ENCODE measurements at regions not wholly inside any gene's neighbourhood (a gene's known extent, or its start where the extent isn't known, plus 50 kb on each side); places are given as distances from the start of the nearest gene placed in this dataset.
"Not testable (repeated sequence)": the region's sequence is repeated elsewhere in the genome, so short reads cannot be mapped to it uniquely, and the experiment has no call there.

DNA sequence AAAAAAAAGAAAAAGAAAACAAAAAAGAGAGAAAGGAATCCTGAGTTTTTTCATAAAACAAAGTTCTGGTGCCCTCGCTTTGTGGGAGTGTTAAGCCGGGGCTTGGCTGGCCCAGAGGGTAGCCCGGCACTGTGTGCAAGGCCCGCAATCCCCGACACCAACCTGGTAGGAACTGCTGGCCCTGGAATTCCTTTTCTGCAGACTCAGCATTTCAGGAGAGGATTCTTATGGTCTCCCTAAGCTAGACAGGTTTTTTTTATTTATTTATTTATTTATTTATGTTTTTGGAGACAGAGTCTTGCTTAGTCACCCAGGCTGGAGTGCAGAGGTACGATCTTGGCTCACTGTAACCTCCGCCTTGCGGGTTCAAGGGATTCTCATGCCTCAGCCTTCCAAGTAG is 238.8 kb downstream of the PDCD6IP start:
- no peaks in the 10 kb centered on the region for H3K27me3 ChIP-seq (replicated peaks in 1 of 2; ENCODE audit: control insufficient read depth in 2 of 2, extremely low read depth in 1 of 2, insufficient read depth in 2 of 2, low read length in 1 of 2)
- H3K36me3 ChIP-seq (ENCODE audit: control insufficient read depth in 2 of 2, extremely low read depth in 1 of 2, insufficient read depth in 1 of 2, low read length in 1 of 2), result no peaks in the 10 kb centered on the region
- POLR2A ChIA-PET, result no interaction called here
- H3K36me3 Mint-ChIP-seq, result no peaks in the 10 kb centered on the region
- H3K4me3 ChIP-seq (ENCODE audit: control insufficient read depth in 1 of 2, extremely low read depth in 1 of 2, low read length in 1 of 2), result no peak overlapping the region
- H3K27ac ChIP-seq (ENCODE audit: low read length), result no peak overlapping the region
- CTCF ChIA-PET, result no interaction called here
- H3K27ac Mint-ChIP-seq, result no peak overlapping the region
- 97% methylated on average over 5 of the region's 8 CpGs for WGBS (ENCODE audit: insufficient coverage)
- no peaks in the 10 kb centered on the region for H3K4me1 ChIP-seq (ENCODE audit: control insufficient read depth in 1 of 2, extremely low read depth in 1 of 2, insufficient read depth in 2 of 2, low read length in 2 of 2)
- H3K27me3 Mint-ChIP-seq, result no peaks in the 10 kb centered on the region
- H3K9me3 ChIP-seq, result no peaks in the 10 kb centered on the region
- no peaks in the 10 kb centered on the region for H3K9me3 Mint-ChIP-seq
- no peaks in the 10 kb centered on the region for H3K4me1 Mint-ChIP-seq
- no peak for ATAC-seq (replicated peaks in 1 of 4)
- no peak for DNase-seq
- no peak overlapping the region for H3K4me3 Mint-ChIP-seq

DNA sequence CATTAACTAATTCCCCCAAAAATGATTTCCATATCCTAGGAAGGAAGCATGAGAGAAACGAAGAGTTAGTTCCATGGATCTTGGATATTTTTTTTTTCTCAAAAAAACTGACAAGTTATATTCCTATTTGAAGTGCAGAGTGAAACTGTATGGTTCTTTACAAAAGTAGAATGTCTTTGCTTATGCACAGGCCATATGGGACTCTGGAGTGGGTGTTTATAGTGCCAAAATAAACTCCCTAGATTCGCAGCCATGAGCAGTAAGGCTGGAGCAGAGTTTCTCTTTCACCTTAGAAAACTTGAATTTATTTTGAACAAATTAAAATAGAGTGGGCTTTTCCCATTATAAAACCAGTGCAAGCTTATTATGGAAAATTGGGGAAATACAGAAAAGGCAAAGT is 239.7 kb downstream of the PDCD6IP start:
- Mint-ChIP-seq H3K27me3 (no peaks in the 10 kb centered on the region), H3K27ac (no peak overlapping the region), H3K36me3 (no peaks in the 10 kb centered on the region), H3K4me1 (no peaks in the 10 kb centered on the region), H3K9me3 (no peaks in the 10 kb centered on the region), H3K4me3 (no peak overlapping the region)
- no peak for DNase-seq
- H3K4me3 ChIP-seq (ENCODE audit: control insufficient read depth in 1 of 2, extremely low read depth in 1 of 2, low read length in 1 of 2), result no peak overlapping the region
- no peaks in the 10 kb centered on the region for H3K36me3 ChIP-seq (ENCODE audit: control insufficient read depth in 2 of 2, extremely low read depth in 1 of 2, insufficient read depth in 1 of 2, low read length in 1 of 2)
- POLR2A ChIA-PET, result no interaction called here
- no CpG with 5 or more reads among the region's 2 CpGs for WGBS (ENCODE audit: insufficient coverage)
- ATAC-seq (replicated peaks in 1 of 4), result no peak
- H3K27me3 ChIP-seq (replicated peaks in 1 of 2; ENCODE audit: control insufficient read depth in 2 of 2, extremely low read depth in 1 of 2, insufficient read depth in 2 of 2, low read length in 1 of 2), result no peaks in the 10 kb centered on the region
- CTCF ChIA-PET, result no interaction called here
- no peak overlapping the region for H3K27ac ChIP-seq (ENCODE audit: low read length)
- H3K9me3 ChIP-seq, result no peaks in the 10 kb centered on the region
- H3K4me1 ChIP-seq (ENCODE audit: control insufficient read depth in 1 of 2, extremely low read depth in 1 of 2, insufficient read depth in 2 of 2, low read length in 2 of 2), result no peaks in the 10 kb centered on the region

DNA sequence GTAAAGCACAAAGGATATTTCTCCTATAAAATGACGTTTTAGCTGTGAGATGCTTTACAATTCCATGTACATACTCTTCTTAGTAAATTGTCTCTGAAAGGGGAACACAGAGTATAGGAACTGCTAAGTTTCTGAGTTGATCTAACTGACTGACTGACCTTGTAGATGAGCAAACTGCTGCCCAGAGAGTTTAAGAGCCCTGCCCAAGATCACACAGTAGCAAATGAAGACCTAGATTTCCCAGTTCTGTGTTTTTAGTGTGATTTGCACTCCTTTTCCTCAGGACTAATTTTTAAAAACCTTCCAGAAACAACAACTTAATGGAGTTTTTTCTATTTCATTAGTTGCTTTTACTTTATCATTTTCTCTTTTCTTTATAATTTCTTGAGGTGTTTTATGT is 247.7 kb downstream of the PDCD6IP start:
- Histone ChIP-seq H3K27me3 (replicated peaks in 1 of 2; ENCODE audit: control insufficient read depth in 2 of 2, extremely low read depth in 1 of 2, insufficient read depth in 2 of 2, low read length in 1 of 2) (no peaks in the 10 kb centered on the region), H3K9me3 (no peaks in the 10 kb centered on the region), H3K36me3 (ENCODE audit: control insufficient read depth in 2 of 2, extremely low read depth in 1 of 2, insufficient read depth in 1 of 2, low read length in 1 of 2) (no peaks in the 10 kb centered on the region), H3K4me3 (ENCODE audit: control insufficient read depth in 1 of 2, extremely low read depth in 1 of 2, low read length in 1 of 2) (no peak overlapping the region), H3K4me1 (ENCODE audit: control insufficient read depth in 1 of 2, extremely low read depth in 1 of 2, insufficient read depth in 2 of 2, low read length in 2 of 2) (no peaks in the 10 kb centered on the region), H3K27ac (ENCODE audit: low read length) (no peak overlapping the region)
- H3K4me1 Mint-ChIP-seq, result no peaks in the 10 kb centered on the region
- no CpG with 5 or more reads among the region's 1 CpG for WGBS (ENCODE audit: insufficient coverage)
- no peak overlapping the region for H3K4me3 Mint-ChIP-seq
- H3K27ac Mint-ChIP-seq, result no peak overlapping the region
- ChIA-PET POLR2A (no interaction called here), CTCF (no interaction called here)
- no peaks in the 10 kb centered on the region for H3K36me3 Mint-ChIP-seq
- H3K9me3 Mint-ChIP-seq, result peaks cover 0 to 4% (median 0%) of the 10 kb centered on the region in 3 donors
- no peaks in the 10 kb centered on the region for H3K27me3 Mint-ChIP-seq
- ATAC-seq (replicated peaks in 1 of 4) (no peak), DNase-seq (no peak)

DNA sequence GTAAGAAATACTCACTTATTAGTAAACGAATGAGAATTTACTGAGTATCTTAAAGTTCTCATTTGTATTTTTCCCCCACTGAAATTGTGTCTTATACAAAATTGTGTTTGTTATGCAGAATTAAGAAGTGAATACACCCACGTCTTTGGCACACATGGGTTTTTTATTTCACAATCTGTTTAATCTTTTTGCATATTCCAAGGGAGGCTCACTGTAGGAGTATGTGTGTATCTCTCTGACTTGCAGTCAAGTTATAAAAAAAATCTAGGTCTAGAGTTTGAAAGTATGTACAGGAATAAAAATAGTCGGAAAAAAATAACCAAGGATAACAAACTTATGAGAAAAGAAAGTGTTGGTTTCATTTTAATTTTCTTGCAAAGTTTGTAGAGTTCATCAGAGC is 255.2 kb downstream of the PDCD6IP start:
- no peak for DNase-seq
- Mint-ChIP-seq H3K4me3 (no peak overlapping the region), H3K36me3 (no peaks in the 10 kb centered on the region), H3K27ac (no peak overlapping the region), H3K27me3 (peaks cover 2 to 5% of the 10 kb centered on the region in 2 donors), H3K4me1 (no peaks in the 10 kb centered on the region), H3K9me3 (peaks cover 0 to under 1% (median 0%) of the 10 kb centered on the region in 3 donors)
- Histone ChIP-seq H3K27ac (ENCODE audit: low read length) (no peak overlapping the region), H3K4me3 (ENCODE audit: control insufficient read depth in 1 of 2, extremely low read depth in 1 of 2, low read length in 1 of 2) (no peak overlapping the region), H3K4me1 (ENCODE audit: control insufficient read depth in 1 of 2, extremely low read depth in 1 of 2, insufficient read depth in 2 of 2, low read length in 2 of 2) (no peaks in the 10 kb centered on the region), H3K36me3 (ENCODE audit: control insufficient read depth in 2 of 2, extremely low read depth in 1 of 2, insufficient read depth in 1 of 2, low read length in 1 of 2) (no peaks in the 10 kb centered on the region), H3K9me3 (no peaks in the 10 kb centered on the region), H3K27me3 (replicated peaks in 1 of 2; ENCODE audit: control insufficient read depth in 2 of 2, extremely low read depth in 1 of 2, insufficient read depth in 2 of 2, low read length in 1 of 2) (no peaks in the 10 kb centered on the region)
- WGBS (ENCODE audit: insufficient coverage), result no CpG with 5 or more reads among the region's 3 CpGs
- no peak for ATAC-seq (replicated peaks in 1 of 4)
- ChIA-PET CTCF (interaction anchor here in 1 of 2 donors (0.8 kb wide), 1 partner anchor 1571 kb away, joined by 3 read pairs; no protein-coding TSS in a partner anchor), POLR2A (no interaction called here)

DNA sequence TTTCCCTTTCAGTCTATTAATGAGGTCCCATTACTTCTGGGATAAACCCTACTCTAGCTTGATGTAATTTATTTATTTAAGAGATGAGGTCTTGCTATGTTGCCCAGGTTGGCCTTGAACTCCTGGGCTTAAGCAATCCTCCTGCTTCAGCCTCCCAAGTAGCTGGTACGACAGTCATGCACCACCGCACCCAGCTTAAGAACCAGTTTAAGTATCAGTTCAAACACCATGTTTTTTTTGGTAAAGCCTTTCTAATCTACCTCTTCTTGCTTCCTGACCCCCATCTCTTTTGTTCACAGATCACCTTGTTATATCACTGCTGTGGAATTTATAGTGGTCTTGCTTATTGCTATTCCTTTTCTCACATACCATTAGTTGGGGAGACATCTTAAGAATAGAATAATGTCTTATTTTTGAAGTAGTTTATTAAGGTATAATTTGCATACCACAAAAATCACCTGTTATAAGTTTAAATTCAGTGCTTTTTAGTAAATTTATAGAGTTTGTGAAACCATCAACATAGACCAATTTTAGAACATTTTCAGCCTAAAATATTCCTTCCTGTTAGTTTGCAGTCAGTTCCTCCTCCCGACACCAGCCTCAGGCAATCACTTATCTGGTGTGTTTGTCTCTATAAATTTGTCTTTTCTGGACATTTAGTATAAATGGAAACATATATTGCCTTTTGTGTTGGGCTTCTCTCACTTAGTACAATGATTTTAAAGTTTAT is 257.9 kb downstream of the PDCD6IP start:
- H3K4me1 Mint-ChIP-seq, result no peaks in the 10 kb centered on the region
- Histone ChIP-seq H3K27ac (ENCODE audit: low read length) (no peak overlapping the region), H3K4me3 (ENCODE audit: control insufficient read depth in 1 of 2, extremely low read depth in 1 of 2, low read length in 1 of 2) (no peak overlapping the region), H3K27me3 (replicated peaks in 1 of 2; ENCODE audit: control insufficient read depth in 2 of 2, extremely low read depth in 1 of 2, insufficient read depth in 2 of 2, low read length in 1 of 2) (no peaks in the 10 kb centered on the region), H3K9me3 (no peaks in the 10 kb centered on the region), H3K36me3 (ENCODE audit: control insufficient read depth in 2 of 2, extremely low read depth in 1 of 2, insufficient read depth in 1 of 2, low read length in 1 of 2) (no peaks in the 10 kb centered on the region), H3K4me1 (ENCODE audit: control insufficient read depth in 1 of 2, extremely low read depth in 1 of 2, insufficient read depth in 2 of 2, low read length in 2 of 2) (no peaks in the 10 kb centered on the region)
- WGBS (ENCODE audit: insufficient coverage), result no CpG with 5 or more reads among the region's 3 CpGs
- H3K9me3 Mint-ChIP-seq, result no peaks in the 10 kb centered on the region
- ATAC-seq (replicated peaks in 1 of 4) (no peak), DNase-seq (no peak)
- no peak overlapping the region for H3K4me3 Mint-ChIP-seq
- ChIA-PET POLR2A (no interaction called here), CTCF (no interaction called here)
- no peak overlapping the region for H3K27ac Mint-ChIP-seq
- peaks cover 5 to 10% of the 10 kb centered on the region in 2 donors for H3K27me3 Mint-ChIP-seq
- H3K36me3 Mint-ChIP-seq, result no peaks in the 10 kb centered on the region

DNA sequence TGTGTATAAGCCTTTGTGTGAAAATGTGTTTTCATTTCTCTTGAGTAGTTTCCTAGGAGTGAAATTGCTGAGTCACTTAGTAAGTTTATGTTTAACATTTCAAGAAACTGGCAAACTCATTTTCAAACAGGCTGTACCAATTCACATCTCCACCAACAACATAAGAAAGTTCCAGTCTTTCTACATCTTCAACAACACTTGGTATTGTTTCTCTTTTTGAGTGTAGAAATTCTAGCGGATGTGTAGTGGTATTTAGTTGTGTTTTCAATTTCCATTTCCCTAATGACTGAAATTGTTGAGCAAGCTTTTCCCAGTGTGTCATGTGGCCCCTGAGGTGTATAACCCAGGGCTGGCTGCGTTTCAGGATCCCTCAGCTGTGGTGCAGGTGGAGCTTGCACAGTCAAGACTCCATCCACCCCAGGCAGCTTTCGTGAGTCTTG is 258.5 kb downstream of the PDCD6IP start:
- Histone ChIP-seq H3K9me3 (no peaks in the 10 kb centered on the region), H3K27me3 (replicated peaks in 1 of 2; ENCODE audit: control insufficient read depth in 2 of 2, extremely low read depth in 1 of 2, insufficient read depth in 2 of 2, low read length in 1 of 2) (no peaks in the 10 kb centered on the region), H3K27ac (ENCODE audit: low read length) (no peak overlapping the region), H3K36me3 (ENCODE audit: control insufficient read depth in 2 of 2, extremely low read depth in 1 of 2, insufficient read depth in 1 of 2, low read length in 1 of 2) (no peaks in the 10 kb centered on the region), H3K4me3 (ENCODE audit: control insufficient read depth in 1 of 2, extremely low read depth in 1 of 2, low read length in 1 of 2) (no peak overlapping the region), H3K4me1 (ENCODE audit: control insufficient read depth in 1 of 2, extremely low read depth in 1 of 2, insufficient read depth in 2 of 2, low read length in 2 of 2) (no peaks in the 10 kb centered on the region)
- Mint-ChIP-seq H3K4me1 (no peaks in the 10 kb centered on the region), H3K9me3 (peaks cover 0 to 3% (median 0%) of the 10 kb centered on the region in 3 donors), H3K27ac (no peak overlapping the region), H3K4me3 (no peak overlapping the region), H3K27me3 (peaks cover 5 to 10% of the 10 kb centered on the region in 2 donors), H3K36me3 (no peaks in the 10 kb centered on the region)
- POLR2A ChIA-PET, result no interaction called here
- WGBS (ENCODE audit: insufficient coverage), result 25% methylated on average over 1 of the region's 3 CpGs
- DNase-seq (no peak), ATAC-seq (replicated peaks in 1 of 4) (no peak)
- CTCF ChIA-PET, result no interaction called here

DNA sequence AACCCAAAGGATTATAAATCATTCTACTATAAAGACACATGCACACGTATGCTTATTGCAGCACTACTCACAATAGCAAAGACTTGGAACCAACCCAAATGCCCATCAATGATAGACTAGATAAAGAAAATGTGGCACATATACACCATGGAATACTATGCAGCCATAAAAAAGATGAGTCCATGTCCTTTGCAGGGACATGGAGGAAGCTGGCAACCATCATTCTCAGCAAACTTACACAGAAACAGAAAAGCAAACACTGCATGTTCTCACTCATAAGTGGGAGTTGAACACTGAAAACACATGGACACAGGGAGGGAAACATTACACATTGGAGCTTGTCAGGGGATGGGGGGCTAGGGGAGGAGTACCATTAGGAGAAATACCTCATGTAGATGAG is 262.6 kb downstream of the PDCD6IP start:
- H3K4me3 Mint-ChIP-seq; H3K36me3 Mint-ChIP-seq; H3K27ac Mint-ChIP-seq; H3K4me3 ChIP-seq (ENCODE audit: control insufficient read depth in 1 of 2, extremely low read depth in 1 of 2, low read length in 1 of 2); H3K9me3 ChIP-seq; H3K4me1 ChIP-seq (ENCODE audit: control insufficient read depth in 1 of 2, extremely low read depth in 1 of 2, insufficient read depth in 2 of 2, low read length in 2 of 2); DNase-seq; ATAC-seq (replicated peaks in 1 of 4); CTCF ChIA-PET; H3K27me3 Mint-ChIP-seq; H3K4me1 Mint-ChIP-seq; H3K36me3 ChIP-seq (ENCODE audit: control insufficient read depth in 2 of 2, extremely low read depth in 1 of 2, insufficient read depth in 1 of 2, low read length in 1 of 2); H3K27me3 ChIP-seq (replicated peaks in 1 of 2; ENCODE audit: control insufficient read depth in 2 of 2, extremely low read depth in 1 of 2, insufficient read depth in 2 of 2, low read length in 1 of 2); H3K9me3 Mint-ChIP-seq; H3K27ac ChIP-seq (ENCODE audit: low read length): not testable (repeated sequence)
- POLR2A ChIA-PET, result interaction anchor here in 1 of 2 donors (0.6 kb wide), 1 partner anchor 12 kb away, joined by 3 read pairs; no protein-coding TSS in a partner anchor
- WGBS (ENCODE audit: insufficient coverage), result 100% methylated on average over 1 of the region's 1 CpG
